HepG2 (cell line): ENCODE measurements at regions not wholly inside any gene's neighbourhood (a gene's known extent, or its start where the extent isn't known, plus 50 kb on each side); places are given as distances from the start of the nearest gene placed in this dataset.

Experiments used
- ATAC-seq: fragments of 200-7000 bp; cut with Tn5 transposase; 3 replicates; pipeline ENCODE4 v1.9.1; 2020; ENCODE audit warnings: mild to moderate bottlenecking, moderate library complexity
- BruUV-seq: library from RNA; stranded (reverse); fragments of 400-500 nt; replicated peaks from 2 replicates; lab custom pipeline; 2021; lab: Mats Ljungman, UMichigan
- CTCF ChIA-PET: fragments of 300-600 bp; formaldehyde crosslinking; extraction: SDS; loops from one replicate; lab custom pipeline; 2021; ENCODE audit warnings: low total read pairs, inconsistent platforms, low intra/inter-chr PET ratio; lab: Yijun Ruan, JAX
- POLR2A ChIA-PET: fragments of 350-600 bp; sonication (Branson Sonifier 250); formaldehyde crosslinking; loops from one replicate; lab custom pipeline; 2020; ENCODE audit warnings: antibody characterized with exemption, inconsistent platforms; lab: Yijun Ruan, JAX
- DNase-seq: peaks from one replicate; pipeline ENCODE4 v3.0.0-alpha.2; 2015; ENCODE audit warnings: low spot score
- FAIRE-seq: peaks from 3 replicates; lab custom pipeline; 2011; peaks lifted over from hg19 to GRCh38; lab: Jason Lieb, UNC
- H2AFZ ChIP-seq: one replicate; pipeline ENCODE4 v1.6.1; 2011; ENCODE audit warnings: low read length, inconsistent platforms
- H3K27ac ChIP-seq: fragments of 300-600 bp; 3 replicates; pipeline ENCODE4 v1.8.0; 2011; ENCODE audit warnings: mixed run types, mild to moderate bottlenecking, mixed read lengths, low read length, inconsistent platforms; ENCODE audit not compliant: insufficient read depth; ENCODE audit errors: extremely low read length
- H3K27me3 ChIP-seq, 2 experiments: fragments of 200-600 bp in 1 of 2; 2 replicates in 1 of 2; 3 replicates in 1 of 2; pipeline versions ENCODE4 v1.6.0 to v1.8.0; 2011; ENCODE audit warnings: low read length in 2 of 2, mild to moderate bottlenecking in 2 of 2, moderate library complexity in 2 of 2, inconsistent platforms in 1 of 2; ENCODE audit not compliant: insufficient read depth in 2 of 2, control insufficient read depth in 1 of 2
- H3K36me3 ChIP-seq, 2 experiments: fragments of 200-600 bp in 1 of 2; replicated peaks in 1 of 2; 2 replicates in 1 of 2; 3 replicates in 1 of 2; pipeline versions ENCODE4 v1.5.1 to v1.8.0; 2011; ENCODE audit warnings: low read length in 2 of 2, inconsistent platforms in 1 of 2; ENCODE audit not compliant: insufficient read depth in 2 of 2, control insufficient read depth in 1 of 2
- H3K4me1 ChIP-seq: 2 replicates; pipeline ENCODE4 v1.5.1; 2012; ENCODE audit warnings: low read length, inconsistent platforms; ENCODE audit not compliant: insufficient read depth
- H3K4me2 ChIP-seq: 2 replicates; pipeline ENCODE4 v1.6.0; 2011; ENCODE audit warnings: low read depth, low read length, inconsistent platforms
- H3K4me3 ChIP-seq, 3 experiments: fragments of 200-600 bp in 1 of 3; sonication (generic), shearing (Covaris generic) in 1 of 3; replicated peaks in 1 of 3; 2 replicates each; pipeline ENCODE4 v1.5.1; 2011 to 2016; ENCODE audit warnings: low read length in 3 of 3, inconsistent platforms in 2 of 3, low read depth in 2 of 3, mild to moderate bottlenecking in 2 of 3, control low read depth in 1 of 3, mixed read lengths in 1 of 3; ENCODE audit not compliant: insufficient read depth in 1 of 3
- H3K79me2 ChIP-seq: one replicate; pipeline ENCODE4 v1.6.1; 2011; ENCODE audit warnings: low read length, inconsistent platforms; ENCODE audit not compliant: insufficient read depth
- H3K9ac ChIP-seq: 2 replicates; pipeline ENCODE4 v1.6.0; 2011; ENCODE audit warnings: mild to moderate bottlenecking, low read depth, low read length, inconsistent platforms; ENCODE audit not compliant: insufficient read depth
- H3K9me3 ChIP-seq: 2 replicates; pipeline ENCODE4 v1.5.1; 2012; ENCODE audit warnings: mild to moderate bottlenecking, low read length
- H4K20me1 ChIP-seq: 2 replicates; pipeline ENCODE4 v1.6.0; 2011; ENCODE audit warnings: inconsistent platforms, mild to moderate bottlenecking, low read length, moderate library complexity; ENCODE audit not compliant: insufficient read depth
- EED ChIP-seq: sonication (generic); formaldehyde crosslinking; IDR thresholded peaks from 2 replicates; pipeline ENCODE4 v1.5.0; 2020; ENCODE audit warnings: mild to moderate bottlenecking, missing genetic modification reagents
- EP300 ChIP-seq, 3 experiments: sonication (generic) in 1 of 3; formaldehyde crosslinking in 1 of 3; IDR thresholded peaks; 2 replicates each; pipeline versions ENCODE4 v1.5.1 to v1.6.1; 2011 to 2020; ENCODE audit warnings: low read depth in 2 of 3, low read length in 2 of 3, borderline replicate concordance in 1 of 3, improper control_type of control experiment in 1 of 3, mild to moderate bottlenecking in 1 of 3, missing genetic modification reagents in 1 of 3, moderate library complexity in 1 of 3
- HMG20A ChIP-seq: IDR thresholded peaks from 2 replicates; pipeline ENCODE4 v1.6.1; 2016; ENCODE audit warnings: borderline replicate concordance
- KDM5A ChIP-seq: fragments of 200-600 bp; sonication (generic); IDR thresholded peaks from 2 replicates; pipeline ENCODE4 v1.7.0; 2018; ENCODE audit warnings: antibody characterized with exemption, mild to moderate bottlenecking, low read length, borderline replicate concordance
- MIER2 ChIP-seq: IDR thresholded peaks from 2 replicates; pipeline ENCODE4 v1.6.1; 2016; ENCODE audit warnings: missing biosample characterization, missing genetic modification reagents
- SMARCE1 ChIP-seq: fragments of 450-650 bp; IDR thresholded peaks from 2 replicates; pipeline ENCODE4 v1.6.1; 2017; ENCODE audit warnings: borderline replicate concordance
- TARDBP ChIP-seq: sonication (generic); formaldehyde crosslinking; IDR thresholded peaks from 2 replicates; pipeline ENCODE4 v1.8.0; 2022; ENCODE audit warnings: mild to moderate bottlenecking, missing genetic modification reagents
- ZMAT3 ChIP-seq: sonication (generic); formaldehyde crosslinking; conservative IDR thresholded peaks from 2 replicates; pipeline ENCODE4 v1.7.0; 2021; ENCODE audit warnings: missing genetic modification reagents
- ZNF230 ChIP-seq: sonication (generic); formaldehyde crosslinking; IDR thresholded peaks from 2 replicates; pipeline ENCODE4 v1.4.0; 2020; ENCODE audit warnings: mild to moderate bottlenecking, missing genetic modification reagents
- ZNF572 ChIP-seq: sonication (generic); formaldehyde crosslinking; IDR thresholded peaks from 2 replicates; pipeline ENCODE4 v1.5.1; 2020; ENCODE audit warnings: mild to moderate bottlenecking, missing genetic modification reagents
- WGBS: methylation state at CpG from one replicate; pipeline ENCODE4 v1.1.6; 2017; ENCODE audit warnings: low lambda C conversion rate; 5-methylcytosine and 5-hydroxymethylcytosine counted together
- in situ Hi-C: cut with HindIII; loops from 2 replicates; pipeline ENCODE4 v1.10.0; 2017; ENCODE audit warnings: low pct_unique_long_range_greater_than_20kb; ENCODE audit not compliant: extremely low pct_ligation_motif_present
- intact Hi-C: fragments of 100-400 bp; cut with micrococcal nuclease; formaldehyde crosslinking; loops from one replicate; pipeline ENCODE4 v1.10.0; 2022; ENCODE audit not compliant: unreplicated experiment
- TF ChIP-seq, protein P1 (sequence below): IDR thresholded peaks from 2 replicates; pipeline ENCODE4 v1.6.1; 2018; ENCODE audit warnings: missing genetic modification reagents, mild to moderate bottlenecking, missing compliant biosample characterization
- TF ChIP-seq, protein P2 (sequence below): sonication (generic); formaldehyde crosslinking; IDR thresholded peaks from 2 replicates; pipeline ENCODE4 v1.4.0; 2020; ENCODE audit warnings: missing genetic modification reagents; ENCODE audit errors: not compliant biosample characterization

DNA sequence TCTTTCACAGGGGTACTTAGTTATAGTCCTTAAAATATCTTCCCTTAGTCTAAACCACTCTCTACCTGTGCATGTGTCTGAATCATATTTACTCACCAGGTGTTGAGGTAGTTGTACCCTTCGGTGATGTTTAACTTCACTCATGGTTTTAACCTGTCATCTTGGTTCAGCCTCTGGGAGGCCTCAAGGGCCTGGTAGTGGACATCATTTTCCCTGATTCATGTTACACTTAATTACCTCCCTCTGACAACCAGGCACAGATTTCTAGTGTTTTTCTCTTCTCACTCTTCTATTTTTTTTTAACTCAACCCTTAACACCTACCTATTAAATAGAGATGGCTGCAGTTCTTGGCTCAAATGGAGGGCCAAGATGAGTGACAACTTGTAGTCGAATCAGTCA lies 505.4 kb downstream of the TMEM114 start:
- no TSS peak for BruUV-seq
- intact Hi-C loops, result no loop called here
- in situ Hi-C loops, result no loop called here
- POLR2A ChIA-PET, result no interaction called here
- Histone ChIP-seq H3K9me3 (no peaks in the 10 kb centered on the region; the same call in 1 of the 2 replicates), H2AFZ (no peak overlapping the region), H3K27me3 (0 out of 5 replicates have a peak, but pooled peaks cover 0 to 1% of the 10 kb centered on the region in 2 experiments), H3K27ac (no peak overlapping the region), H3K4me2 (no peak overlapping the region), H4K20me1 (no peaks in the 10 kb centered on the region), H3K4me3 (no peak overlapping the region), H3K79me2 (no peaks in the 10 kb centered on the region), H3K9ac (no peak overlapping the region), H3K36me3 (no peaks in the 10 kb centered on the region), H3K4me1 (no peaks in the 10 kb centered on the region)
- CTCF ChIA-PET, result no interaction called here
- no peak for FAIRE-seq
- WGBS, result under 1% methylated on average over 2 of the region's 2 CpGs
- no peak for DNase-seq
- ATAC-seq, result no peak
- TF ChIP-seq, protein P1, sequence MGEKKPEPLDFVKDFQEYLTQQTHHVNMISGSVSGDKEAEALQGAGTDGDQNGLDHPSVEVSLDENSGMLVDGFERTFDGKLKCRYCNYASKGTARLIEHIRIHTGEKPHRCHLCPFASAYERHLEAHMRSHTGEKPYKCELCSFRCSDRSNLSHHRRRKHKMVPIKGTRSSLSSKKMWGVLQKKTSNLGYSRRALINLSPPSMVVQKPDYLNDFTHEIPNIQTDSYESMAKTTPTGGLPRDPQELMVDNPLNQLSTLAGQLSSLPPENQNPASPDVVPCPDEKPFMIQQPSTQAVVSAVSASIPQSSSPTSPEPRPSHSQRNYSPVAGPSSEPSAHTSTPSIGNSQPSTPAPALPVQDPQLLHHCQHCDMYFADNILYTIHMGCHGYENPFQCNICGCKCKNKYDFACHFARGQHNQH (CRISPR knock-in tag), result no peak
- no peak for TF ChIP-seq EP300 (IDR thresholded peaks at IDR 0.05; ENCODE audit: low read depth in 2 of 2, low read length in 2 of 2)
- no peak for TF ChIP-seq EP300 (CRISPR knock-in tag; IDR thresholded peaks at IDR 0.05; ENCODE audit: borderline replicate concordance)
- TF ChIP-seq, protein P2, sequence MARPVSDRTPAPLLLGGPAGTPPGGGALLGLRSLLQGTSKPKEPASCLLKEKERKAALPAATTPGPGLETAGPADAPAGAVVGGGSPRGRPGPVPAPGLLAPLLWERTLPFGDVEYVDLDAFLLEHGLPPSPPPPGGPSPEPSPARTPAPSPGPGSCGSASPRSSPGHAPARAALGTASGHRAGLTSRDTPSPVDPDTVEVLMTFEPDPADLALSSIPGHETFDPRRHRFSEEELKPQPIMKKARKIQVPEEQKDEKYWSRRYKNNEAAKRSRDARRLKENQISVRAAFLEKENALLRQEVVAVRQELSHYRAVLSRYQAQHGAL (CRISPR knock-in tag), result no peak
- no peak for TF ChIP-seq MIER2 (CRISPR knock-in tag)
- TF ChIP-seq EED (CRISPR knock-in tag), result no peak
- no peak for TF ChIP-seq ZNF572 (CRISPR knock-in tag)
- TF ChIP-seq HMG20A, result no peak
- no peak for TF ChIP-seq ZMAT3 (CRISPR knock-in tag)
- TF ChIP-seq TARDBP (CRISPR knock-in tag), result no peak
- no peak for TF ChIP-seq SMARCE1
- TF ChIP-seq ZNF230 (CRISPR knock-in tag), result no peak
- no peak for TF ChIP-seq KDM5A
